Epithelial cell of esophagus (primary cell): ENCODE measurements at regions not wholly inside any gene's neighbourhood (a gene's known extent, or its start where the extent isn't known, plus 50 kb on each side); places are given as distances from the start of the nearest gene placed in this dataset.
A peak's percentile ranks its signal among the peaks of the same experiment; 100 is the strongest.

ENCODE experiments used
- DNase-seq: peaks from one replicate; pipeline ENCODE4 v3.0.0; 2010; ENCODE audit warnings: low read depth
- H3K4me3 ChIP-seq: 2 replicates; pipeline ENCODE4 v1.5.1; 2011; ENCODE audit warnings: mild to moderate bottlenecking, low read length, control low read depth
- CTCF ChIP-seq: IDR thresholded peaks from 2 replicates; pipeline ENCODE4 v1.5.1; 2011; ENCODE audit warnings: low read depth, mild to moderate bottlenecking, low read length, control low read depth, inconsistent platforms; ENCODE audit not compliant: insufficient read depth; ENCODE audit errors: missing control alignments

DNA sequence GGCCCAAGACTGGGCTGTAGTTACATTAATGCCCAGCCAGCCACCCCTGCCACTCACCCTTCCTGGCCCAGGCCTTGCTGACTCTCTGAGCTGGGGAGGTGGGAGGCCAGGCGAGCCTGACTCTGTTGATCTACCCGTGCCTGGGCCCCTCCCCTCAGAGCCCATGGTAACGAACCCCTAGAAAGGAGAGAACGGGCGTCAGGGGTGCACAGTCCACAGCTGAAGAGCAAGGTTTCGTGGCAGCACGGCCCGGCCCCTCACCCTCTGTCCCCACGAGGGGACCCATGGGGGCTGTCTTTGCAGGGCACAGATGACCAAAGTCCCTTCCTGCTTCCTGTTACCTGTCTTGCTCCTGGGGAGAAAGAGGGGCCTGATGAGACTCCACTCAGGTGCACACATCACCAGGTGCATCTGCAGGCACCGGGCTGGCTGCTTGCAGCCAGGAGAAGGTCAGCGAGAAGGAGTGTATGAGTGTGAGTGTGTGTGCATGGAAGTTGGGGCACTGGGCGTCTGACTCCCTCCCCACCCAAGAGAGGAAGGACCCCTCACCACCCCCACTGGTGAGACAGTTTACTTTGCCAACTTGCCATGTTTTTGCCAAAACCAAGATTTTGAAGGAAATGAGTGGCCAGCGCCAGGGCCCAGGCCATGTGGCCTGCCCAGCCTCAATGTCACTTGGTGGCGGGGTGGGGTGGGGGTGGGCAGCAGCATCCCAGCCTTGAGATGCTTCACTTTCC is 359.1 kb downstream of the SEC14L1 start:
- DNase-seq, result no peak
- no peak for TF ChIP-seq CTCF
- no peak overlapping the region for H3K4me3 ChIP-seq

GRCh38 chr17:77501101-77501566 is 360.4 kb downstream of the SEC14L1 start:
- TF ChIP-seq CTCF, result peak; percentile 5
- H3K4me3 ChIP-seq, result no peak overlapping the region
- DNase-seq, result no peak

- DNase-seq, result no peak
- no peak overlapping the region for H3K4me3 ChIP-seq
- TF ChIP-seq CTCF, result no peak
These were observed 361.2 kb downstream of the SEC14L1 start for GRCh38 chr17:77501751-77502625.

GRCh38 chr17:77502626-77503292 is 362.0 kb downstream of the SEC14L1 start:
- no peak for DNase-seq
- no peak overlapping the region for H3K4me3 ChIP-seq
- TF ChIP-seq CTCF, result no peak

- no peak for TF ChIP-seq CTCF
- no peak overlapping the region for H3K4me3 ChIP-seq
- no peak for DNase-seq
These were observed 362.5 kb downstream of the SEC14L1 start for GRCh38 chr17:77503293-77503655.

GRCh38 chr17:77503916-77504651 is 363.3 kb downstream of the SEC14L1 start:
- no peak for DNase-seq
- no peak for TF ChIP-seq CTCF
- H3K4me3 ChIP-seq, result no peak overlapping the region
